CD4-positive, alpha-beta T cell (primary cell): ENCODE measurements at regions not wholly inside any gene's neighbourhood (a gene's known extent, or its start where the extent isn't known, plus 50 kb on each side); places are given as distances from the start of the nearest gene placed in this dataset.

ENCODE experiments used
- ATAC-seq: fragments of 200-7000 bp; cut with Tn5 transposase; one replicate; pipeline ENCODE4 v1.10.0; 2022; ENCODE audit warnings: mild to moderate bottlenecking; ENCODE audit not compliant: poor library complexity
- CTCF ChIA-PET: fragments of 350-600 bp; sonication (Branson Sonifier 250); formaldehyde crosslinking; loops from one replicate; lab custom pipeline; 2021; ENCODE audit warnings: antibody characterized with exemption, inconsistent platforms; lab: Charles Lee
- POLR2A ChIA-PET: fragments of 350-600 bp; sonication (Branson Sonifier 250); formaldehyde crosslinking; loops from one replicate; lab custom pipeline; 2021; ENCODE audit warnings: antibody characterized with exemption, inconsistent platforms; lab: Charles Lee
- DNase-seq, 14 experiments: peaks; one replicate each; pipeline ENCODE4 v3.0.0-alpha.2; 2013 to 2020; ENCODE audit warnings: mixed read lengths in 2 of 14
- H3K27ac ChIP-seq, 2 donors: one replicate each; pipeline versions ENCODE4 v1.5.1 to v1.7.0; 2013; ENCODE audit warnings: low read length in 2 of 2, low read depth in 1 of 2, mild to moderate bottlenecking in 1 of 2
- H3K27me3 ChIP-seq, 2 experiments: 1 replicate in 1 of 2; 2 replicates in 1 of 2; pipeline versions ENCODE4 v1.6.1 to v1.7.0; 2013; ENCODE audit warnings: low read length in 2 of 2, control low read depth in 1 of 2, mild to moderate bottlenecking in 1 of 2, moderate library complexity in 1 of 2; ENCODE audit not compliant: insufficient read depth in 2 of 2, control insufficient read depth in 1 of 2
- H3K36me3 ChIP-seq: one replicate; pipeline ENCODE4 v1.6.1; 2013; ENCODE audit warnings: low read length, control low read depth; ENCODE audit not compliant: insufficient read depth
- H3K4me1 ChIP-seq: one replicate; pipeline ENCODE4 v1.6.1; 2013; ENCODE audit warnings: low read length, control low read depth; ENCODE audit not compliant: insufficient read depth
- H3K4me3 ChIP-seq: one replicate; pipeline ENCODE4 v1.5.1; 2013; ENCODE audit warnings: mild to moderate bottlenecking, low read length, moderate library complexity
- H3K9me3 ChIP-seq, 2 experiments: 1 replicate in 1 of 2; 2 replicates in 1 of 2; pipeline versions ENCODE4 v1.6.1 to v1.7.0; 2013; ENCODE audit warnings: low read length in 2 of 2, mild to moderate bottlenecking in 2 of 2, control low read depth in 1 of 2, moderate library complexity in 1 of 2; ENCODE audit not compliant: control insufficient read depth in 1 of 2, insufficient read depth in 1 of 2
- H3K27ac Mint-ChIP-seq: one replicate; pipeline ENCODE4 v1.8.0; 2020; ENCODE audit warnings: mixed read lengths
- H3K27me3 Mint-ChIP-seq: one replicate; pipeline ENCODE4 v1.8.0; 2021; ENCODE audit warnings: mixed read lengths
- H3K36me3 Mint-ChIP-seq: one replicate; pipeline ENCODE4 v1.8.0; 2021; ENCODE audit warnings: low read depth, mixed read lengths
- H3K4me1 Mint-ChIP-seq: one replicate; pipeline ENCODE4 v1.8.0; 2021; ENCODE audit warnings: low read depth, mixed read lengths
- H3K4me3 Mint-ChIP-seq: one replicate; pipeline ENCODE4 v1.8.0; 2020; ENCODE audit warnings: mild to moderate bottlenecking, mixed read lengths
- H3K9me3 Mint-ChIP-seq: one replicate; pipeline ENCODE4 v1.8.0; 2020; ENCODE audit warnings: mixed read lengths
- CTCF ChIP-seq: fragments of 200-600 bp; IDR thresholded peaks from one replicate; pipeline ENCODE4 v1.8.0; 2022; ENCODE audit warnings: antibody characterized with exemption, mild to moderate bottlenecking
- intact Hi-C, 2 experiments: fragments of 100-400 bp; cut with DNase I in 1 of 2; cut with micrococcal nuclease in 1 of 2; formaldehyde crosslinking; loops; one replicate each; pipeline versions ENCODE4 v1.15.1 to v1.9.0; 2023 to 2025; cut with DNase I, micrococcal nuclease

GRCh38 chr2:7666596-7667259 is 749.5 kb downstream of the RNF144A start:
- Histone ChIP-seq H3K27me3 (no peaks in the 10 kb centered on the region), H3K4me3 (no peak overlapping the region), H3K4me1 (peaks cover 7% of the 10 kb centered on the region), H3K9me3 (peaks cover 0 to 3% of the 10 kb centered on the region in 2 experiments), H3K27ac (no peak overlapping the region), H3K36me3 (no peaks in the 10 kb centered on the region)
- no peak for DNase-seq
- no peaks in the 10 kb centered on the region for H3K9me3 Mint-ChIP-seq
- H3K27ac Mint-ChIP-seq, result no peak overlapping the region
- no peak for ATAC-seq
- no peaks in the 10 kb centered on the region for H3K36me3 Mint-ChIP-seq
- intact Hi-C loops, result no loop called here
- H3K27me3 Mint-ChIP-seq, result no peaks in the 10 kb centered on the region
- POLR2A ChIA-PET, result interaction anchor here (1.0 kb wide), 1 partner anchor 9 kb away, joined by 3 read pairs; no protein-coding TSS in a partner anchor
- H3K4me1 Mint-ChIP-seq, result peaks cover 17% of the 10 kb centered on the region
- H3K4me3 Mint-ChIP-seq, result no peak overlapping the region
- TF ChIP-seq CTCF, result no peak
- CTCF ChIA-PET, result interaction anchor here (1.0 kb wide), 1 partner anchor 240 kb away, joined by 3 read pairs; no protein-coding TSS in a partner anchor

GRCh38 chr2:7667260-7667757 is 750.1 kb downstream of the RNF144A start:
- H3K36me3 Mint-ChIP-seq, result no peaks in the 10 kb centered on the region
- Histone ChIP-seq H3K27me3 (no peaks in the 10 kb centered on the region), H3K36me3 (no peaks in the 10 kb centered on the region), H3K27ac (no peak overlapping the region), H3K4me3 (no peak overlapping the region), H3K4me1 (peaks cover 13% of the 10 kb centered on the region), H3K9me3 (peaks cover 0 to 3% of the 10 kb centered on the region in 2 experiments)
- no peaks in the 10 kb centered on the region for H3K27me3 Mint-ChIP-seq
- no peaks in the 10 kb centered on the region for H3K9me3 Mint-ChIP-seq
- intact Hi-C loops, result no loop called here
- DNase-seq, result no peak
- POLR2A ChIA-PET, result interaction anchor here (1.0 kb wide), 1 partner anchor 9 kb away, joined by 3 read pairs; no protein-coding TSS in a partner anchor
- no peak for ATAC-seq
- H3K27ac Mint-ChIP-seq, result no peak overlapping the region
- no peak for TF ChIP-seq CTCF
- CTCF ChIA-PET, result interaction anchor here (1.0 kb wide), 1 partner anchor 240 kb away, joined by 3 read pairs; no protein-coding TSS in a partner anchor
- no peak overlapping the region for H3K4me3 Mint-ChIP-seq
- H3K4me1 Mint-ChIP-seq, result peaks cover 23% of the 10 kb centered on the region

GRCh38 chr2:7670905-7671641 is 753.9 kb downstream of the RNF144A start:
- no peaks in the 10 kb centered on the region for H3K36me3 Mint-ChIP-seq
- intact Hi-C loops, result loop anchor here (5.0 to 10.0 kb wide), 3 partner anchors 99 to 1016 kb away; no protein-coding TSS in a partner anchor
- CTCF ChIA-PET, result interaction anchor here (1.8 kb wide), 1 partner anchor 104 kb away, joined by 4 read pairs; no protein-coding TSS in a partner anchor
- Histone ChIP-seq H3K27ac (no peak overlapping the region), H3K4me3 (no peak overlapping the region), H3K27me3 (no peaks in the 10 kb centered on the region), H3K4me1 (peaks cover 25% of the 10 kb centered on the region), H3K9me3 (no peaks in the 10 kb centered on the region), H3K36me3 (no peaks in the 10 kb centered on the region)
- H3K4me1 Mint-ChIP-seq, result peaks cover 32% of the 10 kb centered on the region
- peak overlapping the region; percentile 63 for H3K4me3 Mint-ChIP-seq
- no peaks in the 10 kb centered on the region for H3K27me3 Mint-ChIP-seq
- TF ChIP-seq CTCF, result no peak
- POLR2A ChIA-PET, result interaction anchor here (1.0 to 2.3 kb wide), 5 partner anchors 16 to 103 kb away, joined by 3 to 11 read pairs (median 3); no protein-coding TSS in a partner anchor
- no peak for ATAC-seq
- no peaks in the 10 kb centered on the region for H3K9me3 Mint-ChIP-seq
- peak overlapping the region; percentile 69 for H3K27ac Mint-ChIP-seq
- no peak for DNase-seq
